ENCODE measurements at regions not wholly inside any gene's neighbourhood (a gene's known extent, or its start where the extent isn't known, plus 50 kb on each side); places are given as distances from the start of the nearest gene placed in this dataset.

DNA sequence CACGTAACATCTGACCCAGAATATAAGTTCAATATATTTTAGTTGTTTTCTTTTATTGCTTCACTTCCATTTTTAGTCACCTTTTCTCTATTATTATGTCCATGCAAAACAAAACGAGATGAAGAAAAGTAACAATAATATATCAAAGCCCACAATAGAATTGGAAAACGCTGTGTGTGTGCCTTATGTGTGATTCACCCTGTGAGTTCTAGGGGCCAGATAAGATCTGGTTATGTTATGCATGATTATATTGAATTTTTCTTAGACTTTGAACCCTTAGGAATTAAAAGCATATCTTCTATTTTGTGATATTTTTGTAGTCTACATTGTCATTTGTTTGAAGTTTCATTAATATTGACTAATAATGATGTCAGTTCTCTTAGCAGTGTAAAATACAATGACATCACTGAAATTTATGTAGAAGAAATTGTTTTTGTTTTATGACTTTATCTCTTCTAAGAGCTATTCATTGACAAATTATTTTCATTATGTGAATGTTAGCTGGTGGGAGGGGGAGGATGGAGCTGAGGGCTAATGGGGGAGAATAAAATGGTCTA lies 243.6 kb downstream of the TFAP2B start:
- Mint-ChIP-seq H3K27me3 (peaks cover 0 to 6% (median 0%) of the 10 kb centered on the region in 5 donors), H3K4me1 (no peaks in the 10 kb centered on the region), H3K27ac (no peak overlapping the region), H3K9me3 (peaks cover 0 to 25% (median 0%) of the 10 kb centered on the region in 11 donors), H3K4me3 (no peak overlapping the region), H3K36me3 (no peaks in the 10 kb centered on the region)
- H3K27ac ChIP-seq (ENCODE audit: low read depth, low read length) = no peak overlapping the region
- no peaks in the 10 kb centered on the region for H3K9me3 ChIP-seq (ENCODE audit: control insufficient read depth in 2 of 3, low read length in 3 of 3)
- intact Hi-C loops (cut with micrococcal nuclease) = no loop called here
- ATAC-seq = no peak
- no peak overlapping the region for H3K4me3 ChIP-seq (ENCODE audit: low read length)
- DNase-seq = no peak
- POLR2A ChIA-PET = no interaction called here
- CTCF ChIA-PET = no interaction called here
- no peaks in the 10 kb centered on the region for H3K36me3 ChIP-seq (ENCODE audit: control insufficient read depth in 2 of 3, insufficient read depth in 3 of 3, low read length in 3 of 3)
- no peaks in the 10 kb centered on the region for H3K27me3 ChIP-seq (ENCODE audit: control insufficient read depth in 2 of 2, insufficient read depth in 2 of 2, low read length in 2 of 2)
- no peaks in the 10 kb centered on the region for H3K4me1 ChIP-seq (ENCODE audit: control insufficient read depth in 2 of 2, insufficient read depth in 2 of 2, low read length in 2 of 2)

DNA sequence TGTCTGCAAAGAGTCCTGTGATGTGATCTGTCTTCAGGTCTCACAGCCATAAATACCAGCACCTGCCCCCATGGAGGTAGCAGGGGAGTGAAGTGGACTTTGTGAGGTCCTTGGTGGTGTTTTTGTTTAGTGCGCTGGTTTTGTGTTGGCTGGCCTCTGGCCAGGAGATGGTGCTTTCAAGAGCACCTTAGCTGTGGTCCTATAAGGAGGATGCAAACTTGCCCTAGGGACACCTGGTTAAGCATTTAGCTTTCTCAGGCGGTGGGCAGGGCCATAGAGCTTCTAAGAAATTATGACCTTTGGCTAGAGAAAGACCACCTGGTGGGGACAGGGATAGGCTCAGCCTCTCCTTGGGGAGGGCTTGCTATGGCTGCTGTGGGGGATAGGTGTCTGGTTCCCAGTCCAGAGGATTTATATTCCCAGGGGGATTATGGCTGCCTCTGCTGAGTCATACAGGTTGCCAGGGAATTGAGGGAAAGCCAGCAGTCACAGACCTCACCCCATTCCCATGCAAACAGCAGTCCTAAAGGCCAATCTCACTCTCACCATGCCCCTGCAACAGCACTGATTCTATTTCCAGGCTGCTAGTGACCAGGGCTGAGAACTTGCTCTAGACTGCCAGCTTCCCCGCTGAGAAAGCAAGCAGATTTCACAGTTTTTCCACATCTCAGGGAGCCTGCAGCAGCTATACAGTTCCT lies 259.3 kb downstream of the TFAP2B start:
- Mint-ChIP-seq H3K4me3 (no peak overlapping the region), H3K36me3 (no peaks in the 10 kb centered on the region), H3K27me3 (peaks cover 0 to 4% (median 0%) of the 10 kb centered on the region in 5 donors), H3K9me3 (peaks cover 0 to 20% (median 5%) of the 10 kb centered on the region in 11 donors), H3K4me1 (no peaks in the 10 kb centered on the region), H3K27ac (no peak overlapping the region)
- ATAC-seq (no peak), DNase-seq (no peak)
- intact Hi-C loops (cut with micrococcal nuclease) = no loop called here
- POLR2A ChIA-PET = no interaction called here
- H3K9me3 ChIP-seq (ENCODE audit: control insufficient read depth in 2 of 3, low read length in 3 of 3) = no peaks in the 10 kb centered on the region
- no peaks in the 10 kb centered on the region for H3K27me3 ChIP-seq (ENCODE audit: control insufficient read depth in 2 of 2, insufficient read depth in 2 of 2, low read length in 2 of 2)
- H3K4me3 ChIP-seq (ENCODE audit: low read length) = no peak overlapping the region
- no peaks in the 10 kb centered on the region for H3K4me1 ChIP-seq (ENCODE audit: control insufficient read depth in 2 of 2, insufficient read depth in 2 of 2, low read length in 2 of 2)
- H3K36me3 ChIP-seq (ENCODE audit: control insufficient read depth in 2 of 3, insufficient read depth in 3 of 3, low read length in 3 of 3) = no peaks in the 10 kb centered on the region
- H3K27ac ChIP-seq (ENCODE audit: low read depth, low read length) = no peak overlapping the region
- CTCF ChIA-PET = no interaction called here

DNA sequence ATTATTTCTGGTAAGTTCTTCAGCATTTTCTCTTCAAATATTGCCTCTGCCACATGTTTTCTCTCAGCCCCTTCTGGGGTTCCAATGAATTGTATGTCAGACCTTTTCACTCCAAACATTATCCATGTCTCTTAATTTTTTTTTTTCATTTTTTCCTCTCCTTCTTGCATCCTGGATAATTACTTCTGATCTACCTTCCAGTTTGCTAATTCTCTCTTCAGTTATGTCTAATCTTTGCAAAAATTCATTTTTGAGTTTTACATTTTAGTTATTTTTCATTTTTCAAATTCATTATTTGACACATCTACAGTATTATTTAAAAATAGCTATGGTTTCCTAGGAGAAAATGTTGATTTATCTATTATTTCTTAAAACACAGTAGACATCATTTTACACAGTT lies 271.7 kb downstream of the TFAP2B start:
- no peak overlapping the region for H3K27ac ChIP-seq (ENCODE audit: low read depth, low read length)
- ATAC-seq (no peak), DNase-seq (no peak)
- POLR2A ChIA-PET = no interaction called here
- peaks cover 0 to 25% (median 7%) of the 10 kb centered on the region in 11 donors for H3K9me3 Mint-ChIP-seq
- H3K27ac Mint-ChIP-seq = no peak overlapping the region
- intact Hi-C loops (cut with micrococcal nuclease) = no loop called here
- no peaks in the 10 kb centered on the region for H3K36me3 ChIP-seq (ENCODE audit: control insufficient read depth in 2 of 3, insufficient read depth in 3 of 3, low read length in 3 of 3)
- peaks cover 0 to 3% (median 0%) of the 10 kb centered on the region in 3 experiments for H3K9me3 ChIP-seq (ENCODE audit: control insufficient read depth in 2 of 3, low read length in 3 of 3)
- H3K36me3 Mint-ChIP-seq = no peaks in the 10 kb centered on the region
- H3K4me3 Mint-ChIP-seq = no peak overlapping the region
- no peaks in the 10 kb centered on the region for H3K4me1 Mint-ChIP-seq
- CTCF ChIA-PET = no interaction called here
- H3K4me3 ChIP-seq (ENCODE audit: low read length) = no peak overlapping the region
- no peaks in the 10 kb centered on the region for H3K27me3 Mint-ChIP-seq
- H3K27me3 ChIP-seq (ENCODE audit: control insufficient read depth in 2 of 2, insufficient read depth in 2 of 2, low read length in 2 of 2) = no peaks in the 10 kb centered on the region
- no peaks in the 10 kb centered on the region for H3K4me1 ChIP-seq (ENCODE audit: control insufficient read depth in 2 of 2, insufficient read depth in 2 of 2, low read length in 2 of 2)

DNA sequence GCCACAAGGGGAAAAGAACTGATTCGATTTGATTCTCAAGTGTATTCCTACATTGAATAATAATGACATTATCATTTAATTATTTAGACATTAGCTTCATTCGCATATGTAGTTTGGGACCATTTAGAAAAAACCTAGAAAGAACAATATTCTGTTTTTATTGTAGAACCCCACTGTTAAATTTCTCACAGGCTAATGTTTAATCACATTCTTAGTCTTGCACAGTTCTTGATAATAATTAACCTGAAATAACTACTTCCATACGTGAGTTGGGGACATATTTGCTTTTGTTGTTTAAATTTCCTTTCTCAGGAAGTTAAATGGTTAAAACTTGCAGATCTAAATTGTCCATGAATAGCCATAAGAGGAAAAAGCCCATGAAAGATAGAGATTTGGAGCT lies 275.2 kb downstream of the TFAP2B start:
- Histone ChIP-seq H3K4me3 (ENCODE audit: low read length) (no peak overlapping the region), H3K36me3 (ENCODE audit: control insufficient read depth in 2 of 3, insufficient read depth in 3 of 3, low read length in 3 of 3) (no peaks in the 10 kb centered on the region), H3K9me3 (ENCODE audit: control insufficient read depth in 2 of 3, low read length in 3 of 3) (peaks cover 0 to 3% (median 0%) of the 10 kb centered on the region in 3 experiments), H3K27ac (ENCODE audit: low read depth, low read length) (no peak overlapping the region), H3K27me3 (ENCODE audit: control insufficient read depth in 2 of 2, insufficient read depth in 2 of 2, low read length in 2 of 2) (no peaks in the 10 kb centered on the region), H3K4me1 (ENCODE audit: control insufficient read depth in 2 of 2, insufficient read depth in 2 of 2, low read length in 2 of 2) (no peaks in the 10 kb centered on the region)
- DNase-seq (no peak), ATAC-seq (no peak)
- H3K27ac Mint-ChIP-seq = no peak overlapping the region
- no peaks in the 10 kb centered on the region for H3K4me1 Mint-ChIP-seq
- H3K4me3 Mint-ChIP-seq = no peak overlapping the region
- no peaks in the 10 kb centered on the region for H3K27me3 Mint-ChIP-seq
- H3K36me3 Mint-ChIP-seq = no peaks in the 10 kb centered on the region
- intact Hi-C loops (cut with micrococcal nuclease) = no loop called here
- ChIA-PET POLR2A (no interaction called here), CTCF (no interaction called here)
- peaks cover 0 to 16% (median 6%) of the 10 kb centered on the region in 11 donors for H3K9me3 Mint-ChIP-seq

DNA sequence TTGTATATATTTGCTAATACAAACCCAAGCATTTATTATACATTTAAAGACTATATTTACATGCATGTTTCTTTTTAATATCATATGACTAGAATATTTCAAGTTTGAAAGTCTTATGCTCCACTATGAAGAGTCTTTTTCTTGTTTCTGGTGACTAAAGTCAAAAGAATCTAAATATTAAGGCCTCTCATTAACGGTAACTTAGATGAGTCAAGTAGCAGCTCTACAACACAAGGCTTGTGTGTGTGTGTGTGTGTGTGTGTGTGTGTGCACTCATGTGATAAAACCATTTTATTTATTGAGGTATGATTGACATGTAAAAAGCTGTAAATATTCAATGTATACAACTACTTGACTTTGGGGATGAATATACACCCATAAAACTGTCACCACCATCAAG lies 275.6 kb downstream of the TFAP2B start:
- H3K4me3 ChIP-seq (ENCODE audit: low read length) = no peak overlapping the region
- no peaks in the 10 kb centered on the region for H3K4me1 ChIP-seq (ENCODE audit: control insufficient read depth in 2 of 2, insufficient read depth in 2 of 2, low read length in 2 of 2)
- ChIA-PET CTCF (no interaction called here), POLR2A (no interaction called here)
- DNase-seq (no peak), ATAC-seq (no peak)
- no peaks in the 10 kb centered on the region for H3K36me3 Mint-ChIP-seq
- peaks cover 0 to 20% (median 6%) of the 10 kb centered on the region in 11 donors for H3K9me3 Mint-ChIP-seq
- peaks cover 0 to 3% (median 0%) of the 10 kb centered on the region in 3 experiments for H3K9me3 ChIP-seq (ENCODE audit: control insufficient read depth in 2 of 3, low read length in 3 of 3)
- no peaks in the 10 kb centered on the region for H3K4me1 Mint-ChIP-seq
- no peak overlapping the region for H3K27ac Mint-ChIP-seq
- intact Hi-C loops (cut with micrococcal nuclease) = no loop called here
- H3K27me3 Mint-ChIP-seq = no peaks in the 10 kb centered on the region
- H3K36me3 ChIP-seq (ENCODE audit: control insufficient read depth in 2 of 3, insufficient read depth in 3 of 3, low read length in 3 of 3) = no peaks in the 10 kb centered on the region
- H3K27ac ChIP-seq (ENCODE audit: low read depth, low read length) = no peak overlapping the region
- H3K4me3 Mint-ChIP-seq = no peak overlapping the region
- no peaks in the 10 kb centered on the region for H3K27me3 ChIP-seq (ENCODE audit: control insufficient read depth in 2 of 2, insufficient read depth in 2 of 2, low read length in 2 of 2)

DNA sequence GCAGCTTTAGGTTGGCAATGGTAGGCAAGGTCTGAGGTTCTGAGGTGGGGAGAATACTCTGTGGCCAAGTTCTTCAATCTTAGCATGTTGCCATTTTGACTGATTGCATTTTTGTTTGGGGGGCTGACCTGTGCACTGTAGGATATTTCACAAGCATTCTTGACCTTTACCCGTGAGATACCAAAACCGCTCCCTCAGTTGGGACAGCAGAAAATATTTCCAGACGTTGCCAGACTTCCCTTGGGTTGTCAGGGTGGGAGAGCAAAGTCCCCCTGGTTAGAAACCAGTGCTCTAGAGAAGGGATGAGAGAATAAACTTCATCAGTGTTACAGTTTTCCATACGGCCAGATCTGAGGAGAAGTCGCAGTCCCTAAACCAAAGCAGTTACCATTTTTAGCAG lies 279.6 kb downstream of the TFAP2B start:
- no peak for ATAC-seq
- no peaks in the 10 kb centered on the region for H3K4me1 Mint-ChIP-seq

DNA sequence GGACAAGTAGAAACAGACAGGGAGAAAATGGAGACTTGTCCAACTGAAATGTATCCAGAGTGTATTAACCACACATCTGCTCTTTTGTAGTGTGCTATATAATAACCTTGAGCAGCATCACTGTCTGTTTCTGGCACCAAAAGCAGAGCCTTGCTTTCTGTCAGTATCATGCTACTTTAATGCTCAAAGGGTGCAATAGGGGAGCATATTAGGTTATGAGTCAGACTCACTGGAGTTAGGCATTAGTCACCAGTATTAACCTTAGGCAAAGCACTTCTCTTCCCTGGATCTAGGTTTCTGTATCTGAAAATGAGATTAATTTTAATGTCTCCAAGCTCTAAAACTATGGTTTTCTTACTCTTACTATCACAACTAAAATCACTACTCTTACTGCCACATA lies 280.1 kb downstream of the TFAP2B start:
- no peak for DNase-seq
- Histone ChIP-seq H3K27me3 (ENCODE audit: control insufficient read depth in 2 of 2, insufficient read depth in 2 of 2, low read length in 2 of 2) (no peaks in the 10 kb centered on the region), H3K27ac (ENCODE audit: low read depth, low read length) (no peak overlapping the region), H3K36me3 (ENCODE audit: control insufficient read depth in 2 of 3, insufficient read depth in 3 of 3, low read length in 3 of 3) (no peaks in the 10 kb centered on the region), H3K9me3 (ENCODE audit: control insufficient read depth in 2 of 3, low read length in 3 of 3) (no peaks in the 10 kb centered on the region), H3K4me1 (ENCODE audit: control insufficient read depth in 2 of 2, insufficient read depth in 2 of 2, low read length in 2 of 2) (no peaks in the 10 kb centered on the region), H3K4me3 (ENCODE audit: low read length) (no peak overlapping the region)
- Mint-ChIP-seq H3K9me3 (peaks cover 0 to 8% (median 2%) of the 10 kb centered on the region in 11 donors), H3K27me3 (no peaks in the 10 kb centered on the region), H3K36me3 (no peaks in the 10 kb centered on the region), H3K27ac (no peak overlapping the region), H3K4me3 (no peak overlapping the region), H3K4me1 (no peaks in the 10 kb centered on the region)
- POLR2A ChIA-PET = no interaction called here
- no peak for ATAC-seq
- CTCF ChIA-PET = no interaction called here
- intact Hi-C loops (cut with micrococcal nuclease) = no loop called here

More for the DNA sequence above, 279.6 kb downstream of the TFAP2B start:
- Histone ChIP-seq H3K27ac (ENCODE audit: low read depth, low read length) (no peak overlapping the region), H3K9me3 (ENCODE audit: control insufficient read depth in 2 of 3, low read length in 3 of 3) (no peaks in the 10 kb centered on the region), H3K36me3 (ENCODE audit: control insufficient read depth in 2 of 3, insufficient read depth in 3 of 3, low read length in 3 of 3) (no peaks in the 10 kb centered on the region), H3K4me3 (ENCODE audit: low read length) (no peak overlapping the region), H3K27me3 (ENCODE audit: control insufficient read depth in 2 of 2, insufficient read depth in 2 of 2, low read length in 2 of 2) (no peaks in the 10 kb centered on the region), H3K4me1 (ENCODE audit: control insufficient read depth in 2 of 2, insufficient read depth in 2 of 2, low read length in 2 of 2) (no peaks in the 10 kb centered on the region)
- H3K27ac Mint-ChIP-seq = no peak overlapping the region
- no peaks in the 10 kb centered on the region for H3K27me3 Mint-ChIP-seq
- intact Hi-C loops (cut with micrococcal nuclease) = no loop called here
- POLR2A ChIA-PET = no interaction called here
- CTCF ChIA-PET = no interaction called here
- no peak overlapping the region for H3K4me3 Mint-ChIP-seq
- peaks cover 0 to 12% (median 2%) of the 10 kb centered on the region in 11 donors for H3K9me3 Mint-ChIP-seq
- no peaks in the 10 kb centered on the region for H3K36me3 Mint-ChIP-seq
- DNase-seq = no peak

All from naive thymus-derived CD4-positive, alpha-beta T cell (primary cell).